22Rv1 (cell line): ENCODE measurements at regions not wholly inside any gene's neighbourhood (a gene's known extent, or its start where the extent isn't known, plus 50 kb on each side); places are given as distances from the start of the nearest gene placed in this dataset.

Experiments
- ZFX ChIP-seq: fragments of 450-650 bp; IDR thresholded peaks from 2 replicates; pipeline ENCODE4 v1.6.1; 2017; ENCODE audit warnings: antibody characterized with exemption, borderline replicate concordance
- TF ChIP-seq, protein P1 (sequence below): fragments of 450-650 bp; IDR thresholded peaks from 2 replicates; pipeline ENCODE4 v1.5.1; 2017; ENCODE audit warnings: mild to moderate bottlenecking

DNA sequence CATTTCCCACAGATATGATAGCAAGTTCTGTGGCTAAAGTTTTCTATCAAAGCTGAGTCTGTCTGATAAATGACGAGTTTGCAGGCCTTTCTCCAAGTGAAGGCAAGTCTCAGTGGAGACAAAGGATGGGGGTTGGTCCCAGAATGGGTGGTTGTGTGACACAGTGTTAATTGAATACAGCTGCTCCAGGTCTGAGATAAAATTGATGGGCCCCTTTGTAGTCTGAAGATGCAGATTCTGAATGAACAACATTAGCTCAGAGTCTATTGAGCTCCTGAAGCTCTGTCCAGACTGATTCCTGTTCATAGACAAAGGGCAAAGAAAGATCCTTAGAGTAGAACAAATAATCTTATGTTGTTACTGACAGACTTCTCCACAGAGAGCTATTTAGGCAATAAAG, 296.9 kb upstream of the CYRIA start:
- TF ChIP-seq, protein P1, sequence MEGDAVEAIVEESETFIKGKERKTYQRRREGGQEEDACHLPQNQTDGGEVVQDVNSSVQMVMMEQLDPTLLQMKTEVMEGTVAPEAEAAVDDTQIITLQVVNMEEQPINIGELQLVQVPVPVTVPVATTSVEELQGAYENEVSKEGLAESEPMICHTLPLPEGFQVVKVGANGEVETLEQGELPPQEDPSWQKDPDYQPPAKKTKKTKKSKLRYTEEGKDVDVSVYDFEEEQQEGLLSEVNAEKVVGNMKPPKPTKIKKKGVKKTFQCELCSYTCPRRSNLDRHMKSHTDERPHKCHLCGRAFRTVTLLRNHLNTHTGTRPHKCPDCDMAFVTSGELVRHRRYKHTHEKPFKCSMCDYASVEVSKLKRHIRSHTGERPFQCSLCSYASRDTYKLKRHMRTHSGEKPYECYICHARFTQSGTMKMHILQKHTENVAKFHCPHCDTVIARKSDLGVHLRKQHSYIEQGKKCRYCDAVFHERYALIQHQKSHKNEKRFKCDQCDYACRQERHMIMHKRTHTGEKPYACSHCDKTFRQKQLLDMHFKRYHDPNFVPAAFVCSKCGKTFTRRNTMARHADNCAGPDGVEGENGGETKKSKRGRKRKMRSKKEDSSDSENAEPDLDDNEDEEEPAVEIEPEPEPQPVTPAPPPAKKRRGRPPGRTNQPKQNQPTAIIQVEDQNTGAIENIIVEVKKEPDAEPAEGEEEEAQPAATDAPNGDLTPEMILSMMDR = no peak
- no peak for TF ChIP-seq ZFX
